ENCODE measurements at regions not wholly inside any gene's neighbourhood (a gene's known extent, or its start where the extent isn't known, plus 50 kb on each side); places are given as distances from the start of the nearest gene placed in this dataset.

GRCh38 chr19:23855676-23856075, 59.0 kb upstream of the ZNF726 start:
- DNase-seq (ENCODE audit: low read depth in 3 of 3), result no peak

- DNase-seq (ENCODE audit: low read depth in 3 of 3), result no peak
Observed at GRCh38 chr19:23851966-23852365, 62.7 kb upstream of the ZNF726 start.

GRCh38 chr19:23832717-23833327, 74.1 kb upstream of the ZNF681 start:
- DNase-seq (ENCODE audit: low read depth in 3 of 3), result no peak

DNA sequence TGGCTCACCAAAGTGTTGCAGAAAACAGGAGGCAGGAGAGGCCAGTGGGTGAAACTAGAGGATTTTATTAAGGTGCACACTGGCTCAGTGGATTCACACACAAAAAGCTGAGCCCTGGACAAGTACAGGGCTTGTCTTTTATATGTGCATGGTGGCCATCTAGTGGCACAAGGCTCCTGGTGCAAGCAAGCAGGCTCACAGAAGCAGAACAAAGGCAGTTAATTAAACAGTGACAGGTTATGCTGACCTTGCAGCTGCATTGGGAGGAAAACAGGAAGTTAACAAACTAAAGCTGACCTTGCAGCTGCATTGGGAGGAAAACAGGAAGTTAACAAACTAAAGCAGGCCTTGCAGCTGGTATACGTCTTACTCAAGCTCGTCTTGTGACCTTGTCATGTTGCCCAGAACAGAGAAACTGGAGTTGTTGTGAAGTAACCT, 65.3 kb upstream of the ZNF681 start:
- peak in 1 of 3 donors; percentile 9 for DNase-seq (ENCODE audit: low read depth in 3 of 3)

- DNase-seq (ENCODE audit: low read depth in 3 of 3), result no peak
Observed at GRCh38 chr19:23822735-23823134, 64.0 kb upstream of the ZNF681 start.

GRCh38 chr19:23817519-23817918, 58.8 kb upstream of the ZNF681 start:
- DNase-seq (ENCODE audit: low read depth in 3 of 3), result peak in 1 of 3 donors; percentile 22

DNA sequence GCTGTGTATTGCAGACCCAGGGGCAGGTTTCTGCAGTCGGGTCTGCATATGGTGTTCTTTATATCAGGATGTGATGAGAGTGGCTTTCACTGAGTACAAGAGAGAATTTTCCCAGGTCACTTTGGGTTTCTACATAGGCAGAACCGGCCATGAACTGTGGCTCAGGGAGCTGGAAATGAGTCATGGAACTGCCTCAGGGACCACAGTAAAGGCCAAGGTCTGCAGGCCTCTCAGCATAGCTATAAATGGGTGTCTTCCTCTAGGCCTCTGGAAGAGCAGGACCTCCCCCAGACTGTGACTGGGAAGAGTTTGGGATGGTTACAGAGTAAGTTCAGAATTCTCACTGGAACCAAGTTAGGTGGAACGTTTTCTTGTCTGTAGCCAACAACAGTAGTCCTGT, 51.8 kb upstream of the ZNF681 start:
- no peak for DNase-seq (ENCODE audit: low read depth in 3 of 3)
